Endothelial cell (in vitro differentiated cells): ENCODE measurements at regions not wholly inside any gene's neighbourhood (a gene's known extent, or its start where the extent isn't known, plus 50 kb on each side); places are given as distances from the start of the nearest gene placed in this dataset.

Source experiments
- DNase-seq: peaks from one replicate; pipeline ENCODE4 v3.0.0; 2021; ENCODE audit warnings: low spot score
- H3K27ac Mint-ChIP-seq: one replicate; pipeline ENCODE4 v1.8.0; 2021; ENCODE audit warnings: mixed read lengths, inconsistent platforms; ENCODE audit not compliant: unreplicated experiment
- H3K27me3 Mint-ChIP-seq: one replicate; pipeline ENCODE4 v1.8.0; 2021; ENCODE audit warnings: mild to moderate bottlenecking, moderate library complexity, mixed read lengths, inconsistent platforms; ENCODE audit not compliant: unreplicated experiment
- H3K36me3 Mint-ChIP-seq: one replicate; pipeline ENCODE4 v1.8.0; 2021; ENCODE audit warnings: mild to moderate bottlenecking, low read depth, mixed read lengths, inconsistent platforms; ENCODE audit not compliant: unreplicated experiment
- H3K4me1 Mint-ChIP-seq: one replicate; pipeline ENCODE4 v1.8.0; 2021; ENCODE audit warnings: mild to moderate bottlenecking, mixed read lengths, inconsistent platforms; ENCODE audit not compliant: unreplicated experiment
- H3K4me3 Mint-ChIP-seq: one replicate; pipeline ENCODE4 v1.8.0; 2021; ENCODE audit warnings: mild to moderate bottlenecking, mixed read lengths, inconsistent platforms; ENCODE audit not compliant: unreplicated experiment
- H3K9me3 Mint-ChIP-seq: one replicate; pipeline ENCODE4 v1.8.0; 2021; ENCODE audit warnings: mixed read lengths, inconsistent platforms; ENCODE audit not compliant: unreplicated experiment
- CTCF ChIP-seq: fragments of 200-600 bp; sonication (generic); IDR thresholded peaks from one replicate; pipeline ENCODE4 v1.5.0; 2021; ENCODE audit warnings: antibody characterized with exemption; ENCODE audit not compliant: unreplicated experiment

GRCh38 chr15:96733721-96734120 lies 403.2 kb downstream of the NR2F2 start:
- H3K27ac Mint-ChIP-seq = no peak overlapping the region
- H3K4me3 Mint-ChIP-seq = no peak overlapping the region
- H3K27me3 Mint-ChIP-seq = peaks cover 2% of the 10 kb centered on the region

GRCh38 chr15:96735632-96736240 lies 405.2 kb downstream of the NR2F2 start:
- Mint-ChIP-seq H3K4me1 (peaks cover 5% of the 10 kb centered on the region), H3K27ac (no peak overlapping the region), H3K27me3 (no peaks in the 10 kb centered on the region), H3K36me3 (no peaks in the 10 kb centered on the region), H3K4me3 (no peak overlapping the region), H3K9me3 (no peaks in the 10 kb centered on the region)
- no peak for TF ChIP-seq CTCF
- no peak for DNase-seq

More at GRCh38 chr15:96733721-96734120, 403.2 kb downstream of the NR2F2 start:
- no peak for DNase-seq
- Mint-ChIP-seq H3K9me3 (no peaks in the 10 kb centered on the region), H3K36me3 (no peaks in the 10 kb centered on the region), H3K4me1 (peaks cover 5% of the 10 kb centered on the region)
- no peak for TF ChIP-seq CTCF

GRCh38 chr15:96736384-96736783 lies 405.9 kb downstream of the NR2F2 start:
- DNase-seq = no peak
- Mint-ChIP-seq H3K27ac (no peak overlapping the region), H3K4me3 (no peak overlapping the region), H3K27me3 (no peaks in the 10 kb centered on the region), H3K9me3 (no peaks in the 10 kb centered on the region), H3K4me1 (peaks cover 5% of the 10 kb centered on the region), H3K36me3 (no peaks in the 10 kb centered on the region)
- TF ChIP-seq CTCF = no peak

- Mint-ChIP-seq H3K36me3 (no peaks in the 10 kb centered on the region), H3K9me3 (no peaks in the 10 kb centered on the region), H3K4me3 (no peak overlapping the region), H3K27ac (no peak overlapping the region), H3K4me1 (peaks cover 5% of the 10 kb centered on the region), H3K27me3 (no peaks in the 10 kb centered on the region)
- TF ChIP-seq CTCF = no peak
- no peak for DNase-seq
These were observed 406.9 kb downstream of the NR2F2 start for GRCh38 chr15:96737408-96737807.

- Mint-ChIP-seq H3K9me3 (no peaks in the 10 kb centered on the region), H3K4me3 (no peak overlapping the region), H3K4me1 (no peaks in the 10 kb centered on the region), H3K27ac (no peak overlapping the region), H3K36me3 (no peaks in the 10 kb centered on the region), H3K27me3 (no peaks in the 10 kb centered on the region)
- no peak for DNase-seq
- TF ChIP-seq CTCF = no peak
These were observed 416.2 kb downstream of the NR2F2 start for GRCh38 chr15:96746665-96747064.
